Chondrocyte (in vitro differentiated cells): ENCODE measurements at regions not wholly inside any gene's neighbourhood (a gene's known extent, or its start where the extent isn't known, plus 50 kb on each side); places are given as distances from the start of the nearest gene placed in this dataset.

ENCODE experiments used
- DNase-seq: peaks from one replicate; pipeline ENCODE4 v3.0.0; 2021; ENCODE audit warnings: mixed read lengths, low spot score
- H3K27ac Mint-ChIP-seq: one replicate; pipeline ENCODE4 v1.8.0; 2021; ENCODE audit warnings: mild to moderate bottlenecking, moderate library complexity, mixed read lengths; ENCODE audit not compliant: unreplicated experiment
- H3K27me3 Mint-ChIP-seq: 2 replicates; pipeline ENCODE4 v1.8.0; 2021; ENCODE audit warnings: low read depth, mixed read lengths
- H3K36me3 Mint-ChIP-seq: 2 replicates; pipeline ENCODE4 v1.8.0; 2021; ENCODE audit warnings: low read depth, mixed read lengths
- H3K4me1 Mint-ChIP-seq: 2 replicates; pipeline ENCODE4 v1.8.0; 2021; ENCODE audit warnings: low read depth, mild to moderate bottlenecking, mixed read lengths
- H3K4me3 Mint-ChIP-seq: one replicate; pipeline ENCODE4 v1.8.0; 2021; ENCODE audit warnings: mild to moderate bottlenecking, moderate library complexity, mixed read lengths; ENCODE audit not compliant: unreplicated experiment
- H3K9me3 Mint-ChIP-seq: 2 replicates; pipeline ENCODE4 v1.8.0; 2021; ENCODE audit warnings: low read depth, mixed read lengths
- CTCF ChIP-seq: fragments of 200-600 bp; sonication (generic); IDR thresholded peaks from 2 replicates; pipeline ENCODE4 v1.5.0; 2021; ENCODE audit warnings: antibody characterized with exemption, mild to moderate bottlenecking, moderate library complexity

GRCh38 chr9:86639287-86639686 is 285.1 kb upstream of the TUT7 start:
- Mint-ChIP-seq H3K4me1 (peaks cover 6% of the 10 kb centered on the region), H3K36me3 (no peaks in the 10 kb centered on the region), H3K27me3 (no peaks in the 10 kb centered on the region), H3K9me3 (no peaks in the 10 kb centered on the region), H3K4me3 (no peak overlapping the region), H3K27ac (no peak overlapping the region)
- TF ChIP-seq CTCF = no peak
- no peak for DNase-seq

- no peaks in the 10 kb centered on the region for H3K9me3 Mint-ChIP-seq
- no peak overlapping the region for H3K4me3 Mint-ChIP-seq
- H3K27ac Mint-ChIP-seq = no peak overlapping the region
- TF ChIP-seq CTCF = no peak
- H3K4me1 Mint-ChIP-seq = peaks cover 6% of the 10 kb centered on the region
- H3K36me3 Mint-ChIP-seq = no peaks in the 10 kb centered on the region
- no peaks in the 10 kb centered on the region for H3K27me3 Mint-ChIP-seq
- DNase-seq = no peak
These were observed 283.9 kb upstream of the TUT7 start for GRCh38 chr9:86638109-86638508.

GRCh38 chr9:86637515-86637914 is 283.3 kb upstream of the TUT7 start:
- Mint-ChIP-seq H3K9me3 (no peaks in the 10 kb centered on the region), H3K27me3 (no peaks in the 10 kb centered on the region), H3K4me1 (peaks cover 6% of the 10 kb centered on the region), H3K36me3 (no peaks in the 10 kb centered on the region), H3K27ac (no peak overlapping the region), H3K4me3 (no peak overlapping the region)
- DNase-seq = no peak
- peak; percentile 94 for TF ChIP-seq CTCF

- peaks cover 6% of the 10 kb centered on the region for H3K4me1 Mint-ChIP-seq
- no peak overlapping the region for H3K27ac Mint-ChIP-seq
- TF ChIP-seq CTCF = no peak
- no peak for DNase-seq
- no peaks in the 10 kb centered on the region for H3K27me3 Mint-ChIP-seq
- no peak overlapping the region for H3K4me3 Mint-ChIP-seq
- H3K36me3 Mint-ChIP-seq = no peaks in the 10 kb centered on the region
- no peaks in the 10 kb centered on the region for H3K9me3 Mint-ChIP-seq
These were observed 282.3 kb upstream of the TUT7 start for GRCh38 chr9:86636519-86636918.

GRCh38 chr9:86636038-86636437 is 281.8 kb upstream of the TUT7 start:
- H3K27ac Mint-ChIP-seq = no peak overlapping the region
- H3K36me3 Mint-ChIP-seq = no peaks in the 10 kb centered on the region
- no peaks in the 10 kb centered on the region for H3K9me3 Mint-ChIP-seq
- no peaks in the 10 kb centered on the region for H3K27me3 Mint-ChIP-seq
- H3K4me3 Mint-ChIP-seq = no peak overlapping the region
- peaks cover 6% of the 10 kb centered on the region for H3K4me1 Mint-ChIP-seq
- DNase-seq = no peak
- no peak for TF ChIP-seq CTCF
